ENCODE measurements at regions not wholly inside any gene's neighbourhood (a gene's known extent, or its start where the extent isn't known, plus 50 kb on each side); places are given as distances from the start of the nearest gene placed in this dataset.

- TF ChIP-seq POLR2A (IDR thresholded peaks at IDR 0.05) (no peak), CTCF (IDR thresholded peaks at IDR 0.05) (no peak)
- no peaks in the 10 kb centered on the region for H3K9me3 ChIP-seq
- no peak for DNase-seq
- no peaks in the 10 kb centered on the region for H3K27me3 ChIP-seq
- no peaks in the 10 kb centered on the region for H3K4me1 ChIP-seq
- H3K4me3 ChIP-seq = no peak overlapping the region
- H3K36me3 ChIP-seq = no peaks in the 10 kb centered on the region
- H3K27ac ChIP-seq = no peak overlapping the region
Measured at GRCh38 chr4:124491361-124492145, 221.0 kb downstream of the ANKRD50 start.

GRCh38 chr4:124499261-124499660 lies 213.3 kb downstream of the ANKRD50 start:
- no peaks in the 10 kb centered on the region for H3K36me3 ChIP-seq
- TF ChIP-seq POLR2A (IDR thresholded peaks at IDR 0.05) (no peak), CTCF (IDR thresholded peaks at IDR 0.05) (no peak)
- H3K4me1 ChIP-seq = no peaks in the 10 kb centered on the region
- no peak overlapping the region for H3K27ac ChIP-seq
- H3K9me3 ChIP-seq = no peaks in the 10 kb centered on the region
- H3K4me3 ChIP-seq = no peak overlapping the region
- no peak for DNase-seq
- no peaks in the 10 kb centered on the region for H3K27me3 ChIP-seq

DNA sequence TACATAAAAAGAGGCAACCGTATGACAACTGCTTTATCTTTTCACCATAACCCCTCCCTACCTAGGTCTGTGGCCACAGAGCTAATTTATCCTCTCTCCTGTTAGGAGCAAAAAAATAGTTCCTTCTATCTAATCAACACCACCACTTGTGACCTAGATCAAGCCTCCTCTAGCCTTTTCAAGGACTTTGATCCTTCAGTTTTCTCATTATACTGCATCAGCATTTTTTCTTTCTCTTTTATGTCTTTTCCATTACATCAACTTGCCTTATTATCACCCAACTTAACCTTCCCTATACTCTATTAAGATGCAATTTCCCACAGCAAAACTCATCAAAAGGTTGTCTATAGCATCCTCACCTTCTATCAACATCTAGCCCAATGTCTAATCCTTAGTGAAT lies 211.0 kb downstream of the ANKRD50 start:
- DNase-seq = no peak
- no peaks in the 10 kb centered on the region for H3K27me3 ChIP-seq
- H3K4me1 ChIP-seq = no peaks in the 10 kb centered on the region
- no peaks in the 10 kb centered on the region for H3K9me3 ChIP-seq
- no peak overlapping the region for H3K27ac ChIP-seq
- H3K4me3 ChIP-seq = no peak overlapping the region
- no peaks in the 10 kb centered on the region for H3K36me3 ChIP-seq
- no peak for TF ChIP-seq CTCF (IDR thresholded peaks at IDR 0.05)
- TF ChIP-seq POLR2A (IDR thresholded peaks at IDR 0.05) = no peak

DNA sequence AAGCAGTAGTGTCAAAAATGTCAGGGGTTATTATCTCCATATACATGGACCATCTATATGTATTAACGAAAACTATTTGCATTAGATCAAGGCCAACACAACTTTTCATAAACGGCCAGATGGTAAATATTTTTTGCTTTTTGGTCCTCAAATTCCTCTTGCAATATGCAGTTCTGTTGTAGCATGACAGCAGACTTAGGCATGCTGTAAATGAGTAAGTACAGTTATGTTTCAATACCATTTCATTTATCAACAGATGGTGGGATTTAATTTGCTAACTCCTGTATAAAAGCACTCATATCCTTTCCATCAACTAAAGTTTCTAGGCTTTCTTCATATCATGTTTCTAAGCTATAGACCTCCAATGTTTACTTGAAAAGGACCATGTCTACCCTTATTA lies 208.1 kb downstream of the ANKRD50 start:
- Histone ChIP-seq H3K36me3 (no peaks in the 10 kb centered on the region), H3K27ac (no peak overlapping the region), H3K27me3 (no peaks in the 10 kb centered on the region), H3K9me3 (no peaks in the 10 kb centered on the region), H3K4me3 (no peak overlapping the region), H3K4me1 (no peaks in the 10 kb centered on the region)
- no peak for DNase-seq
- TF ChIP-seq CTCF (IDR thresholded peaks at IDR 0.05) (no peak), POLR2A (IDR thresholded peaks at IDR 0.05) (no peak)

GRCh38 chr4:124505211-124505610 lies 207.3 kb downstream of the ANKRD50 start:
- Histone ChIP-seq H3K27ac (no peak overlapping the region), H3K27me3 (no peaks in the 10 kb centered on the region), H3K9me3 (no peaks in the 10 kb centered on the region), H3K4me1 (no peaks in the 10 kb centered on the region), H3K4me3 (no peak overlapping the region), H3K36me3 (no peaks in the 10 kb centered on the region)
- TF ChIP-seq POLR2A (IDR thresholded peaks at IDR 0.05) (no peak), CTCF (IDR thresholded peaks at IDR 0.05) (no peak)
- DNase-seq = no peak
